ENCODE measurements at regions not wholly inside any gene's neighbourhood (a gene's known extent, or its start where the extent isn't known, plus 50 kb on each side); places are given as distances from the start of the nearest gene placed in this dataset.
"Not testable (repeated sequence)": the region's sequence is repeated elsewhere in the genome, so short reads cannot be mapped to it uniquely, and the experiment has no call there.

DNA sequence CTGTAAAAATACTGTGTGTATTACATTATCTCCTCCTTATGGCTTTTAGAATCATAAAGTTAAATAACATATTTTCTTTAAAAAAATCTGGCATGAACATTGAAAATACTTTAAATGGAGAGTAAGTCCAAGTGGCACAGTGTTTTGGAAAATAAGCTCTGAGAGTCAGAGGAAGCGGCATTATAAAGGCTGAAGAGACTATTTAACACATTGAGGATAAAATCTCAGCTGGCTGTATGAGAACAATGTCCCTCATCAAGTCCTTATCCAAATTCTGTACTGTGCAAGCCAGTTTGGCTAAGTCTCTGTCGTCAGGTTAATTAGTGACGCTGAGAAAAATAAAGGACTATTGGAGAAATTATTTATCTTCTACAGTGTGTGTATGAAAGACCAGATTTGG lies 245.5 kb downstream of the MFSD1 start:
- FAIRE-seq = no peak

DNA sequence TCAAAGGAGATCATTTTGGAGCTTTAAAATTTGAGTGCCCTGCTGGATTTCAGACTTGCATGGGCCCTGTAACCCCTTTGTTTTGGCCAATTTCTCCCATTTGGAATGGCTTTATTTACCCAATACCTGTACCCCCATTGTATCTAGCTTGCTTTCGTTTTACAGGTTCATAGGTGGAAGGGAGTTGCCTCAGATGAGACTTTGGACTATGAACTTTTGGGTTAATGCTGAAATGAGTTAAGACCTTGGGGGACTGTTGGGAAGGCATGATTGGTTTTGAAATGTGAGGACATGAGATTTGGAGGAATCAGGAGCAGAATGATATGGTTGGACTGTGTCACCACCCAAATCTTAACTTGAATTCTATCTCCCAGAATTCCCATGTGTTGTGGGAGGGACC lies 250.6 kb downstream of the MFSD1 start:
- not testable (repeated sequence) for FAIRE-seq

DNA sequence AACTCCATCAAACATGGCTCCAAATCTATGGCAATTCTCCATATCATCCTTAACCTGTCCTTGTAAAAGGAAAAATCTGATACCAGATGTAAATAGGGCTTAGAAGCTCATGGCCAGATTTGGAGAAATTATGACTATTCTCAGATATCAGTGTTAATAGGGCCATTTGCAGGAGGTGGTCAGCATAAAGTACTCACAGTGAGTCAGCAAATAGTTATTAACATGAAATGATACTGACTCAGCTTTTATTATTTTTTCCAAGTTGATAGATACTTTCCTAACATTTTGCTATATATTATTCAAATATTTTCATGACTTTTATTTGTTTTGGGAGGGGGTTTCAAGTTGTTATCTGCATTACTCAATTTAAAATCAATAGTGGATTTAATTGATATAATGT lies 255.8 kb downstream of the MFSD1 start:
- FAIRE-seq = no peak

DNA sequence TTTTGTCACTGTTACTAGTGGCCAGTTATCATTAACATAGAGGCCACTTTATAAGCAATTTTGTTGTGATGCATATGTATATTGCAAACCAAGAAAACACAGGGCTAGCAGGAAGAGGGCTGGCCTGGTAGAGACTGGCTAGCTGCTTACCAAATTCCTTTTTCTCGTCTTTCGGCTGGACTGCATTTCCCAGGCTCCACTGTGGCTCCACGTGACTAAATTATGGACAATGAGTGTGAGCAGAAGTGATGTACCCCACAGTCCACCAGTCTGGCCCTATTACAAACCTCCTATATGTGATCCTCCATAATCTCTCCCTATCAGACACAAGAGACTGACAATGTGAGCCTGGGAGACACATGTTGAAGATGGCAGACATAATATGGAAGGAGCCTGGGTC lies 257.0 kb downstream of the MFSD1 start:
- no peak for FAIRE-seq

DNA sequence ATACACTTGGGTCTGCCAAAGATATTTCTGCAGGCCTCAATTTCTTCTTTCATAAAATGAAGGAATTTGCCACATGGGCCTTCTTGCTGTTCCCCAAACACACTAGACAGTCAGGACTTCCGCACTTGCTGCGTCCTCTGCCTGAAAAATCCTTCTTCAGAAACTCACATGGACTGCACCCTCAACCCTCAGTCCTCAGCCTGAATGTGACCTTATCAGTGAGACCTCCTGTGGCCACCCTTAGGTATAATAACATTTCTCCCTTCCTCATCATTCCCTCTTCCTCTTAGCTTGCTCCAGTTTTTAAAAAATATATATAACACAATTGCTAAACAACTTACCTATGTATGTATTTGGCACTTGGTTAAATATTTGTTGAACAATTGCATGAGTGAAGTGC lies 257.5 kb downstream of the MFSD1 start:
- FAIRE-seq = no peak

DNA sequence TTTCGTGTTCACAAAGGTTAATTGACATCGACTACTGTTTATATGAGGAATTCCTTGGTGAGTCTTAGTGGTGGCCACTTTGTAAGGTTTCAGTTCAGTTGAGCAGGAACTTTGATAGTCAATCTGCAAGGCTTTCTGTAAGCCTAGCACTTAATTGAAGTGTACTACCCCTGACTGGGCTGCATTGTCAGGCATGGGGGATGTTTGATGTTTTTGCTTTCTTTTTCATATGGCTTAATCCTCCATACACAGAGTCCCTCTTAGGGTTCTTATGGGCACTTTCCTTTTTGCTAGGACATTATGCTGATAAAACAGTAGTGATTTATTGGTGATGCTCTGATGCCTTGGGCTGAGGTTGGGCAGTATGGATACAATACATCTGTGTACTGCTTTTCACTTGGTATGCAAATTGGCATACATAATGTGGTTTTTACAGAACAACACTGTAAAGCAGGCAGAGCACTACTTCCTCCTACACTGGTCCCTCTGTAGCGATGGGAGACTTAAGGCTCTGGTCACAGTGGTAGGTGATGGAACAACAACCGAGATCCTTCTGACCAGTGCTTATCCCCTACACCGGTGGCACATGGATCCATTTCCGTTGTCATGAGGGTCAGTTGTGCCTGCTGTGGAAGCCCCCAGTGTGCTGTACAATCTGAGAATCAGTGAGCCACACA lies 261.0 kb downstream of the MFSD1 start:
- FAIRE-seq = no peak

DNA sequence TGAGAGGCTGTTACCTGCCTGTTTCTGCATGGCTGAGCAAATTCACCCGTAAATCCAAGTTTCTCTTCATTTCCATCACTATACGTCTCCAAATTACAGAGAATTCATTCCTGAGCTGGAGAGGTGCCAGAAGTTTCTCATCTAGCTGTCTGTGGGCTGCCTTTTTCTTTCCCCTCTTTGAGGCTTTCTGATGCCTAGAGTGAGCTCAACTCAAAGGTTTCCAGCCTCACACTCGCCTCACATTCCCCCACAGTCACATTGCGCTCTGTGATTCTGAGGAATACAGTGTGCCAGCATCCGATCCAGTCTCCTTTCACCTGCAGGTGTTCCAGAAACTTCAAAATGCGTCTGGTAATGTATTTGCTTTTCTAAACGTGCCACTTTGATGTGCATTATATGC lies 267.2 kb downstream of the MFSD1 start, which contains the start of gene IQCJ:
Gene IQCJ (plus strand): TSS at position 229 of the 400 bp plus-strand sequence.
- no peak for FAIRE-seq

DNA sequence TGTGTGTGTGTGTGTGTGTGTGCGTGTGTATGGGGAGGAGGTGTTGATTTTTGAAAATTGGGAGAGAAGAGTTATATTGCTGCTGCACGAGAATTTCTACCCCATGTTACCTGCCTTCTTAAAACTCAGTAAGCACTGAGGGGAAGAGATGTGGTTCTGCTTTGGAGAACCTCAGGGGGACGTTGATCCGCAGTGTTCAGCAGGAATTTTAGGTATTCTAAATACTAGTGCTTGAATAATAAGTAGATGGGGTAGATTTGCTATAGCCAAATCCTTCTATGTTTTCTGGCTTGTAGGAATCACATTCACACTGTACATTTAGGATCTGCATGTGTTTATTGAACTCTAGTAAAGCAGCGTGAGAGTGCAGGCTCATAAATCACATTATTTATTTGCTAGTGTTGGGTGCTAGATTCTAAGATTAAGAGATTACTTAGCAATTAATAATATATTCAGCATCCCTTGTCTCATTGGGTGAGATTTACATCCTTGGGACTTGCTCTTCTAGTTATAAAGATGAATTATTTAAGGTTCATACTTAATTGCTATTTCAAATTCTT lies 268.1 kb downstream of the MFSD1 start:
- FAIRE-seq = no peak

DNA sequence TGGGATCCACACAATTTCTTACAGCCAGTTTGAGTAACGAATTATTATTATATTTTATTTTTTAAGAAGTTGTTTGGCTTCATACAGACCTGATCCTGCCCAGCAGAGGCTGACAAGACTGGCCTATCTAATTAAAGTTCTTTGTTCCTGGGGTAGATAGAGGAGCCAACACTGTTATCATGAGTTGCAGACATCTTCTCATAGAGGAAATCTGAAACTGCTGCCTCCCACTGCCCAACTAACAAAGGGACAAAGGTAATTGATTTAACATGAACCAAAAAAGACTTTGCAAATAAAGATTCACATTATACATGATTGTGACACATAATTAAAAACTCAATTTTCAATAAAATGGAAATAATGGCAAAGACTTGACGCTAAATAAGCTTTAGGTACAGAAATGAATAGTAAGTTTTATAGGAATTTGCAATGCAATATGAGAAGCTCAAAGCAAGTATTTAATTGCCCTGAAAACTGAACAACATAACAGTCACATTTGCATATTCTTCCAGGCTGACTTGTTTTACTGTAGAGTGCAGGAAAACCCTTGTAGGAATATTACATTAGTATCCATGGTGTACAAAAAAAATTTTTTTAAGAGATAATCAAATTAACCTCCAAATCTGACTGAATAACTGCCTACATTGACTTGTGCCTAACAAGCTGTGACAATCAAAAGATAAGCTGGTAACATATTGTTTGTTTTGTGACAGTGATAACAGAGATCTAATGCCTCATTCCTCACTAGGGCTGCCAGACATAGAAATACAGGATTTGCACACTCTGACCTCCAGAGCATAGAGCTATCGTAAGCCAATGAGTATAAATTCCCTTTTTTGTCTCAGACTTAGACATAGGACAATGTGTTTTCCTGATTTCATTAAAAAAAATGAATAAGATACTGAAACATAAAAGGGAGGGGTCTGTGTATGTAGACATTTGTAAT lies 273.2 kb downstream of the MFSD1 start:
- FAIRE-seq = no peak

DNA sequence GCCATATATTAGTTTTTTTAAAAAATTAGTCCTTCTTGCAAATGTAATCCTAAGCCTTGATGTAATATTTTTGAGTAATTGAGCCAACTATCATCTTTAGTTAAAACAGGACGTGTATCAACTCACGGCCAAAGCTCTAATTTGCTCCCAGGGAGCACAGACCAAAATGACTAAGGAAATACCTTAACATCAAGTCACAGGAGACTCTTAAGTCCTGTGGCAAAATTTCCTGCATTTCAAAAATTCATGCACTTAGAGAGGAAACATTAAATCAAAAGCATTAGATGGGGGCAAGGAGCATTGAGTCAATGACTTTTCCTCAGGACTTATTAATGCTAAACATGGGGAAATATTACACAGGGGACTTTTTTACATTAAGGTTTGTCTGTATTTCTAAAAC lies 276.0 kb downstream of the MFSD1 start:
- FAIRE-seq = no peak

DNA sequence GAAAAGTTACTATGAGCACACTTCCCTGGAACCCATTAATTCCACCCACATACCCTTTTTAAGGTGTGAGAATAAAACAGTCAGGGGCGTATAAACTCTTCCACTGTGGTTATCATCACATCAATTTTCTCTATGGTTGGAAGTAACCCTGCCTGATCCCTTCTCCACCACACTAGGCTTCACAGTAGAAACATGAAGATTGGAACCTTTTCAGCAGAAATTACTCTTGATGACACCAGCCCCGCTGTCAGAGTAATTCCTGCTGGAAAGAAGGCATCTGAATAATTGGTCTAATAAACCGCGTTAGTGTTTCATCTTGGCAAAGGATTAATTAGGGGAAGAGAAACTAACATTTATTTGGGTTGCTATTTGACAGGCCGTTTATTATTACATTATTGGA lies 278.4 kb downstream of the MFSD1 start:
- FAIRE-seq = no peak

DNA sequence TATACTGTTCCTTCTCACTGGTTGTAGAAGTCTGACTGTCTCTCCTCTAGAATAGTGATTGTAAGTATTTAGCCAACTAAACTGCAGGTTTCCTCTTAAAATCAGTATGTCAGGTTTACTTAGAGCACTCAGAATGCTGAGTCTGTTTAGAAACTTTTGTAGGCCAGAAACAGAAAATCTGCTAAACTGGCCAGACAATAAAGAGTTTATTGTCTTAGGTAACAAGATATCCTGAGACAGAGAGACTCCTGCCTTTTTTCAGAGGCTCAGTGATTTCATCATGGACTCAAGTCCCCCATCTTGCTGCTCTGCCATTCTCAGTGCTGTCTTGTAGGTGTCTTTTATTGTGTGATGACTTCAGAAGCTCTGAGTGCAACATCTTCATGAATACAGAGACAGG lies 279.0 kb downstream of the MFSD1 start:
- FAIRE-seq = no peak

DNA sequence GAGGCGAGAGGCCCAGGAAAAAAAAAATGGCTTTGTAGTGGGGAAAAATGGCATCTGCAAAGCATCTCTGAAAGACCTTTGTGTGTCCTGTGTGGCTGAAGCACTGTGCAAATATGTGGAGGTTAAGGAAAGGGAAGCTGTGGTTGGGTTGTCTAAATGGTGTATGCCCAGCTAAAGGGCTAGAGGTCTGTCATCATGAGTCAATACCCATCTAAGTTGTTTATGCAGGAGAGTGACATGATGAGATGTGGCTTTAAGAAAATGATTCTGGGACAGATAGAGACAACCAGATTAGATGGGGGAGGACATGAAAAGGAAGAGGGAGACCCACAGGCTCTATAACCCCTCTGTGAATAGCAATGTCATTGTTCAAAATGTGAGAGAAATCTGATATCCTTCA lies 280.7 kb downstream of the MFSD1 start:
- FAIRE-seq = no peak

DNA sequence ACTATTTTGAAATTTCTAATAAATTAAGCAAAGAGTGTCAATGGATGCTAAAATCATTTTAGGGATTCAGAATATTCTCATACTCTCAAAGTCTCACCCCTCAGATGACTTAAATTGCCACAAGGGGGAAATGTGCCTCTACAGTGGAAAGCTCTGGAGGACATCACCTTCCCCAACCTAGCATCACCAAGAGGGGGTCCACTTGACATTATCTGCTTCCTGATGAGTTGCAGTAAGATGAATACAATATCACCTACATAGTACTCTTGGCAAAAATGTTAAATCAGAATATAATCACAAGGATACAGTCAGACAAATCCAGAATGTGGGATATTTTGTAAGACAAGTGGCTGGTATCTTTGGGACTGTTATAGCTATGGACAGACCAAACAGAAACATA lies 290.1 kb downstream of the MFSD1 start:
- FAIRE-seq = no peak

DNA sequence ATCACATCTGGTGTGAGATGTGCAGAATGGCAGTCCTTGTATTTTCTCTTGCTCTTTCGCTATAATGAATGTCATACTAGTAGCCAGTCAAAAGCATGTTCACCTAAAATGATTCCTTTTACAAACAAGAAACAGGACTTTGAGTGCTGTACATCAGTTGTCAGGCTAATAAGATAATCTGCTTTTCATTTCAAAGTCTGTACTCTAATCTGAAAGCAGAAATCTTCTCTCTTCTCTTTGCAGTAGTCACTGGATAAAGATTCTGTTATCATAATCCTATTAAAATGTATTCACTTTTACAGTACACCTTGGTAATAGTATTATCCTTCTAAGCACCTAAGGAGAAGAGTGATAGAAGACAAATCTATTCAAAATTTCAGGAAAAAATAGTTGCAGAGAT lies 300.1 kb downstream of the MFSD1 start:
- no peak for FAIRE-seq

DNA sequence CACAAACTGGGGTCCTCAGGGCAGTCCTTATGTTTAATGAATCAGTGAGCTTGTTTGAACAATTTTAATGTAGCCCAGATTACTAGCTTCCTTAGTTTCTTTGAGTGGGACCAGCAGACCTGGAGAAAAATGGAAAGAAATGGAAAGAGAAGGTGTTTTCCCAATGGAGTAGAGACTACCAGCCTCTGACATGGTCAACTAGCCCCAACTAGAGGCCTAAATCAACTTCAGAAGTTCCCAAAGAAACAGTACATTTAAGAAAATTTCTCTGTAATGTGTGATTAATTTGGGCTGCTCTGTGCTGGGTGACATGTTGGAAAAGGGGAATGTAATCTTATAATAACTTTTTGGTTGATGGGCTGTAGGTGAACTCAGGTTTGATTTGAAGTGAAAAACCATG lies 310.9 kb downstream of the MFSD1 start:
- no peak for FAIRE-seq

DNA sequence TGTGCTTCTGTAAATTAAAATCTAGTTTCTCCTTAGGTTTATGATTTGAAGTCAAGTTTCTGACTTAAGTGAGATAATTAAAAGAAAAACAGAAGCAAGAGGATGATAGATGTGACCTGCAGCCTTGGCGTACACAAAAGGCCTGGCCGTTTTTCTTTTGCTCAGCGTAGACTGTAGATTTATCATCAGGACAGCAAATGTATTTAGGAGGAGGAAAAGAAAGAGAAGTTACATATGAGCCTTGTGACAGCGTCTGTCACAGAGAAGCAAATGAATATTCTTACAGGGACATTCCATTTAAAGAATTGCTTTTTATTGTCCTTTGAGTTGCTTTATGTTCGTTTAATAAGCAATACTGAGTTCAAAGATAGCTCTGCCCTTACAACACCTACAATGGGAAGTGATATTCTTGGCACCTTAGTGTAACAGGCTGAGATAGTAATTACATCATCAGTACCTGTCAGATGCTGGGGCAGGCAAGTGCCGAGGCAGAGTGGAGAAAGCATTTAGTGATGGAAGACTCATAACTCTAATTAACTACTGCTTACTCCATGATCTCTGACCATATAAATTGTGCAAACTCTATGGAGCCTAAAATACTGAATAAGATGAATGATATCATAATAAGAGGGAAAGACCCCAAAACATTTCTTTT lies 311.5 kb downstream of the MFSD1 start:
- FAIRE-seq = no peak

DNA sequence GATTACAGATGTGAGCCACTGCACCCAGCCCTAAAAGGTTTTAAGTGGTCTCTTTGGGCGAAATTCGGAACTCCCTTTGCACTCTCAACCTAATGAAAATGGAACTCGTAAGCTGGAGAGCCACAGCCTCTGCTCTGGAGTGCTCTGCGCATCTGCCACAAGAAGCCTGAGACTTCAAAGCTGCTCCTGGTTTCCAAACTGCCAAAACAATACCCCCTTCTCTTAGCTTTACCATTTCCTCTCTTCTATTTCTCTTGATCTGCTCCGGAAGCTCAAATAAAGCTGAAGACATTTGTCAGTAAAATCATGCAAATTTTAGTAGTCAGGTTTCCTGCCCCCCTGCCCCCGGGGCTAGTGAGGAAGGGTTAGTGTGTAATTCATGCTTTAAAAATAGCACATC lies 312.7 kb downstream of the MFSD1 start:
- no peak for FAIRE-seq

DNA sequence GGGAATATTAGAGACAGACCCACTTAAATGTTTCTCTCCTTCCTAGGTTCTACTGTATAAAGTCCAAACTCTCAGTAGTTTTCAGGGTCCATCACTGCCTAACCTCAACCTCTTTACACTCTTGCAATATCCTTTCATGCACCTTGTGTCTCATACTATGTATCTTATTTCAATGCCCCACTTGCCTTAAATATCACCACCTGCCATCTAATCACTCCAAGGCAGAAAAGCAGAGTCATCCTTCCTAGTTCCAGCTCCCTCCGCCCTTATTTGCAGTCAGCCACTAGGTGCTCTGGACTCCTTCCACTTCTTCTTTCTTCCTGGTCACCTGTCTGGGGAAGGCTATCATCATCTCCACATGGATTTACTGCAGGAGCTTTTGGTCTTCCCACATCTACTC lies 322.0 kb downstream of the MFSD1 start:
- FAIRE-seq = no peak

DNA sequence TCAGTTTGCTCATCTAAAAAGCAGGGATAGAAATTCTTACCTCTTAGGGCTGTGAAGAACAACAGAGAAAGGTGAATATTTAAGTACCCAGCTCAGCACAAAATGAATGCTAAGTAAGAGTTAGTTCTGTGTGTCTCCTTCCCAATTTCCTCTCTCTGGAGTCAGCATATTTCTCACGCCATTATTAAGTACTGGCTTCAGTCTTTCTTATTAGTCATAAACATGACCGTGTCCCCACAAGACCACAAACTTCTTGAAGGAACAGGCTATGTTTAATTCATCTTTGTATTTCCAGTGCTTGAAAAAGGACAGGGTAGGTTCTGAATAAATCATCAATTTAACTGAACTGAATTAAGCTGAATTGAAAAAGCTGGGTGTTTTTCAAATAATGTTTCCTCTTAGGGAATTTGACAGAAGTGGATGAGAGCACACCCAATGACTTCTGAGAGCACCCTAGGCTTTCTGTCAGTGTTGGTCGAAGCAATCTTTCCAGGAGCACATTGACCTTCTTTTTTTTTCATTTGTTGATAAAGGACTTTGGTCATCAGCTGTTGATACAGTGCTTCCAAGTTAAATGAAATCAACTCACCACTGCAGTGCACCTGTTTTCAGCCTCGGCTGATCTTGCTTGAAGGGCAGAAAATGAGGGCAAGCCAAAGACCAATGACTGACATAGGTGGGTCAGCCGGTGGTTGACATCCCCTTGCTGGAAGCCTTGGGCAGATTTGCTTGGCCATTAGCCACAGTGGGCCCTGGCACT lies 324.6 kb downstream of the MFSD1 start:
- no peak for FAIRE-seq

DNA sequence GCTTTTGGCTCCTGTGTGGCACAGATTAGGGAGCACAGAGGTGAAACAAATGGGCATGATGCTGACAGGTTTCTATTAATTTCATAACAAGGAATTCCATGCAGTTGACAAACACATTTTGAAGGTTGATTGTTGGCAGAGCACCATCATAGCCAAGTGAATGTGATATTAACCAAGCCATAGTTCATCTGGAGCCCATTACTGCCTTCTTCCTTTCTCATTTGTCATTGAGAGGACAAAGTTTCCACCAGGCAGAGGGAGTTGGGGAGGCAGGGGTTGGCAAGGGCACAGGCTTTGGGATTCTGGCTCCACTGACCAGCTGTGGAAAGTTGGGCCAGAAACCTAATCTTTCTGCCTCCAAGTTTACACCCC lies 325.2 kb downstream of the MFSD1 start:
- no peak for FAIRE-seq

DNA sequence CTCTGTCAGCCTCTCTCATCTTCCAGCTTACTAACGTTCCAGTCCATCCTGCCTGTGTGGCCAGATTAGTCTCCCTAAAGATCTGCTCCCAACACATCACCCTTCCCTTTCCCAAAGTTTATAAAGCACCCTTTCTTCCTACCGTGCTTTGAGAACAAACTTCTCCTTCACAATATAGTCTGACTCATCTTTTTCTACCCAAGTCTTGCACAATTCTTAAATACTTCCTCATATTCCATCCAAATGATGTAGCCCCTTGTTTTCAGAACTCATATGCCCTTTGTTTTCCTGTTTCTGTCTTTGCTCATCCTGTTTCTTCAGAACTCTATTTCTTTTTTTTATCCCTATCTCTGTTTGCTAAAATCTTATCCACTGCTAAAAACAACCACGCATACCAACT lies 326.8 kb downstream of the MFSD1 start:
- no peak for FAIRE-seq

DNA sequence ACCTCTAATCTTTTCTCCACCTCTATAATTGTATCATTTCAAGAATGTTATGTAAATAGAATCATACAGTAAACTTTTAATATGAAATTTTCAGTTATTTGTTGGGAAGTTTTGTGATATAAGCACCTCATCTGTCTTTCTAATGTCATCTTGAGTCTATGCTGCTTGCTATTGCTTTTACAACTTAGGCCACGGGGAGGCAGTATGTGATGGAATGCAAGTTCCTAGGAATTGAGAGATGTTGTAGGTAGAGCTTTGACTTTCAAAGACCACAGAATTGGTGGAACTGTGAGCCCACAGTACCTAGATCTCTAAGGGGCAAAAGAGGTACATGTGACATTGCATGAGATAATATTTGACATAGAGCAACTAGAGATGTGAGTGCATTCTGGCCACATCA lies 328.3 kb downstream of the MFSD1 start:
- no peak for FAIRE-seq
